GM12865 (cell line): ENCODE measurements at regions not wholly inside any gene's neighbourhood (a gene's known extent, or its start where the extent isn't known, plus 50 kb on each side); places are given as distances from the start of the nearest gene placed in this dataset.

Experiments
- DNase-seq: peaks from one replicate; pipeline ENCODE4 v3.0.0; 2010; ENCODE audit warnings: low read depth
- H3K4me3 ChIP-seq: 2 replicates; pipeline ENCODE4 v1.5.1; 2011; ENCODE audit warnings: mild to moderate bottlenecking, low read depth, low read length, control low read depth
- CTCF ChIP-seq: IDR thresholded peaks from 2 replicates; pipeline ENCODE4 v1.5.1; 2011; ENCODE audit warnings: low read length, control low read depth, low read depth, inconsistent platforms; ENCODE audit not compliant: insufficient read depth; ENCODE audit errors: missing control alignments

- TF ChIP-seq CTCF, result no peak
- H3K4me3 ChIP-seq, result no peak overlapping the region
- no peak for DNase-seq
These were observed 62.7 kb upstream of the ADORA2B start for GRCh38 chr17:15882058-15882720.

- DNase-seq, result no peak
- TF ChIP-seq CTCF, result no peak
- no peak overlapping the region for H3K4me3 ChIP-seq
These were observed 62.2 kb upstream of the ADORA2B start for GRCh38 chr17:15882777-15883176.

DNA sequence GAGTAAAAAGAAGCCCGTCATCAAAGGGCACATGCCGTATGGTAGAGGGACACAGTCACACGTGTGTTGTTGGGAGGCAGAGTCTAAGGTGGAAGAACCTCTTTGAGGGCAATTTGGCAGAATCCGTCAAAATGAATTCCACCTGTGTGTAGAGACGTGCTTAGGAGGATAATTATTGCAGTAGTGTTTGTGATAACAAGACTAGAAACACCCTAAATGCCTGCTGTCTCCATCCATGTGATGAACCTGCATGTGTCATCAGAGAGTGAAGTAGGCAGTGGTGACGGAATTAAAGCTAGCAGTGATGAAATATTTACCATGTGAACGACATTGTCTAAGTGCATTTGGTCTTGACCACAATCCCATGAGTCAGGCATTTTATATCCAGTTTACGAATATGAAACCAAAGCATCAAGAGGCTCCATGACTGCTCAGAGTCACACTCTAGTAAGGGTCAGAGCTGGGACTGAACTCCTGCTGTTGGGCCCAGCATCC, 61.3 kb upstream of the ADORA2B start:
- no peak for TF ChIP-seq CTCF
- H3K4me3 ChIP-seq, result no peak overlapping the region
- DNase-seq, result no peak

GRCh38 chr17:15884731-15885130, 60.2 kb upstream of the ADORA2B start:
- no peak for DNase-seq
- no peak overlapping the region for H3K4me3 ChIP-seq
- no peak for TF ChIP-seq CTCF

DNA sequence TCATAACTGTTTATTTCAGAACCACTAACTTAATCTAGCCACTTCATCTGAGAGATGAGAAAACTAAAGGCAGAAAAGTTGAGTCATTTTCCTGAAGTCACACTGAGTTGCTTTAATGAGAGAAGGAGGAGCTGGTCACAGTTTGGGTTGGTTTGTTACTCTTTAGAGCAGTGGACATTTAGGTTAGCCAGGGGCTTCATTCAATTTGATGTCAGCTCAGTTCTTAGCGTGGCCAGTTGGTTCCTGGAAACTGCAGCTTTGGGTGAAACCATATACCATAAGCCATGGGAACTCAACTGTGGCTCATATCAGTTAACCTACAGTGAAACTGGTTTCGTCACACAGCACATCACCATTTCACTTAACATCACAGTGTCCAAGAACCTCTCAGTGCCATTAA, 59.2 kb upstream of the ADORA2B start:
- DNase-seq, result no peak
- TF ChIP-seq CTCF, result no peak
- H3K4me3 ChIP-seq, result no peak overlapping the region

- DNase-seq, result no peak
- no peak overlapping the region for H3K4me3 ChIP-seq
- TF ChIP-seq CTCF, result no peak
These were observed 58.7 kb upstream of the ADORA2B start for GRCh38 chr17:15886221-15886620.

DNA sequence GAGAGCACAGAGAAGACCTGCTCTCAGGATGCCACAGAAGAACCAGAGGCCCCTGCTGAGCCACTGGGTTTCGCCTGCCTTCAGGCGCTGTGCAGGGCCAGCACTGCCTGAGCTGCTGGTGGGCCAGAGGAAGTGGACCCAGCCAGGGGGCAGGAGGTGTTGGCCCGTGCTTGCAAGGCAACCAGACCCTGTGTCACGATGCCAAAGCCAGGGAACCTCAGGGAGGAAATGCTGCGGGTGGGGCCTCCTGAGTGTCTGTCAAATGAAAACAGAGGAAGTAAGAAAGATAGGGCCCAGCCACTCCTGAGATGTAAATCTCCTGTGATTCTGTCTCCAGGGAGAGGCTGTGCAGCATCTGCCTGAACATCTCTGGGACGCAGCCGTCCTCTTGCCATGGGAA, 58.1 kb upstream of the ADORA2B start:
- no peak overlapping the region for H3K4me3 ChIP-seq
- no peak for TF ChIP-seq CTCF
- no peak for DNase-seq
